ENCODE measurements at regions not wholly inside any gene's neighbourhood (a gene's known extent, or its start where the extent isn't known, plus 50 kb on each side); places are given as distances from the start of the nearest gene placed in this dataset.

- no peak for TF ChIP-seq CTCF (IDR thresholded peaks at IDR 0.05)
- no peak for TF ChIP-seq RAD21 (IDR thresholded peaks at IDR 0.05; ENCODE audit: low read length)
- TF ChIP-seq FOXJ3 (CRISPR knock-in tag; IDR thresholded peaks at IDR 0.05): no peak
- TF ChIP-seq POLR2AphosphoS5 (IDR thresholded peaks at IDR 0.05; ENCODE audit: low read depth, low read length): no peak
- no peak for TF ChIP-seq USF1 (IDR thresholded peaks at IDR 0.05; ENCODE audit: borderline replicate concordance, low read depth)
- no peak for TF ChIP-seq NRF1 (IDR thresholded peaks at IDR 0.05; ENCODE audit: low read depth, low read length)
- no peak for TF ChIP-seq SMC3 (IDR thresholded peaks at IDR 0.05; ENCODE audit: low read depth, low read length)
- no peak for TF ChIP-seq TAF1 (IDR thresholded peaks at IDR 0.05; ENCODE audit: borderline replicate concordance, low read depth, low read length)
- TF ChIP-seq NFIC (IDR thresholded peaks at IDR 0.05; ENCODE audit: borderline replicate concordance): no peak
Measured at GRCh38 chrX:136961594-136962135, 72.1 kb downstream of the GPR101 start.
